Right lung (tissue), 2 donors: ENCODE measurements at regions not wholly inside any gene's neighbourhood (a gene's known extent, or its start where the extent isn't known, plus 50 kb on each side); places are given as distances from the start of the nearest gene placed in this dataset.

Experiments used
- DNase-seq, 2 donors: peaks; one replicate each; pipeline ENCODE4 v3.0.0-alpha.2; 2013

GRCh38 chr22:48345631-48346030 lies 1482.0 kb downstream of the BRD1 start:
- DNase-seq: no peak

DNA sequence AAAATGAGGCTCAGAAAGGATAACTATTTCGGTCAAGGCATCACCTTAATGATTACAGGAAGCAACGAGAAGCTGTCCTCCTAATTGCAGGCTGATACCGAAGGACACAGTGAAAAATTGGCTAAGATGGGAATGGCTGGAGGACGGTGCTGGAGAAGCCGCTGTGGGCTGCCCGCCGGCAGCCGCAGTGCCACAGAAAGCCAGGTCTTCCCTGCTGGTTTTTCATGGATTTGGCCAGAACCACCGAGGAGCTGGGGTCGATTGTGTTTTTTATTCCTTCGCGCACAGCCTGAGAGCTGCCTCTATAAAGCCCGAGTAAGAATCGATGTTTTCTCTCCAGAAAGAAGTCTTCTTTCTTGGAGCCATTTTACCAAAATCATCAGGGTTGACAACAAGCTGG lies 1484.2 kb downstream of the BRD1 start:
- no peak for DNase-seq

- no peak for DNase-seq
Measured at GRCh38 chr22:48342732-48343131, 1484.9 kb downstream of the BRD1 start.

DNA sequence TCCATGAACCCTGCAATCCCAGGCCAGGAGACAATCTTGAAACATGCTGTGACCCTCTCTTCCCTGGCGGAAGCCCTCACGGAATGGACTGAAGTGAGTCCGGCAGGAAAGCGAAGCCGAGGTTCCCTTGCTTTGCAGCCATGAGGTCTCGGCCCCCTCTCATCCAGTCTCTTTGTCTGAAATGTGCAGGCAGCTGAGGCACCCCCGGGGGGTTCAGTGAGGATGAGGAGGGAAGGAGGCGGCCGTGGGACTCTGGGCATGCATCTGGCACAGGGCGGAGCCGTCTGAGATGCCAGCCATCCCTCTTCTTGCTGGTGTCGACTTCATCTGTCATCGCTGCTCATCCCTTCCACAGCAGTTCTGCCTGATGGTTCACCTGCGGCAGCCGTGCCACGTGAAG lies 1485.7 kb downstream of the BRD1 start:
- DNase-seq: no peak

DNA sequence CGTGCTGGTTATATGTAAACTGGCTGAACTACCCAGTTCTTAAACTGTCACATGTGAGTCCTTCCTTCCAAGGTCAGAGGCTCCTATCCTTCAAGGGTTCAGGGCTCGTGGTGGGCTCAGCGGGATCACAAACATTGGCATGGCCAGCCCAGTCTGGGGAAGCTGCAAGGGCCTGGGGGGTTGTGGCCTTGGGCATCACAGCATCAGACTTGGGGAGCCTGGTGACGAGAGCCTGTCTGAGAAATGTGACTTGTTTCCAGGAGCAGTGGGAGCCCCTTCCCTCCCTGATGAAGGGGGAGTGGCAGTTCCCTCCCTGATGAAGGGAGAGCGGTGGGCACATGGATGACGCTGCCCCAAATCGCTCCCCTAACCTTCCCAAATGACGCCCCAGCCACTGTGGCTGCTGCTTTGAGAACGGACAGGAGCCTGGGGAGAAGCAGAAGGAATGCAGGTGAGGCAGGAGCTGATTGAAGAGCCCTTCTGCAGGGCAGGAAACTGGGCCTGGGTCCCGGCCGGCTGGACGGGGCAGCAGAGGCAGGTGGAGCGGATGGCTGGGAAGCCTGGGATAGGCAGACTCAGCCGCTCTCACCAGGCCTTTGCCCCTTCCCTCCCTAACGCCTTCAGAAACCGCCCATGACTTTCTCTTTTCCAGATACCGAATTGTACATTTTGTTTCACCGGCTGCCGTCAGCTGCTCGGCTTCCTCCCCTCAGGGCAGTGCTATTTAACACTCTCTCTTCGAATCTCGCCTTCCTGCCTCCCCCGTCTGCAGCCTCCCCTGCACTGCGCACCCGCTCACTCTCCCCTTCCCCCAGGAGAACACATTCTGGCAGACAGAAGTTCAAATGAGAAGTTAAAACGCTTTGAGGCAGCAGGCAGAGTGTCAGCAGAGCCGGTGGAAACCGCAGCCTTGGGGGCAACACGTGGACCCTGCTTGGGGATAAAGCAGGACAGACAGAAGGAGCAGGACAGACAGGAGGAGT lies 1486.7 kb downstream of the BRD1 start:
- DNase-seq: no peak

GRCh38 chr22:48340191-48340590 lies 1487.5 kb downstream of the BRD1 start:
- DNase-seq: no peak

DNA sequence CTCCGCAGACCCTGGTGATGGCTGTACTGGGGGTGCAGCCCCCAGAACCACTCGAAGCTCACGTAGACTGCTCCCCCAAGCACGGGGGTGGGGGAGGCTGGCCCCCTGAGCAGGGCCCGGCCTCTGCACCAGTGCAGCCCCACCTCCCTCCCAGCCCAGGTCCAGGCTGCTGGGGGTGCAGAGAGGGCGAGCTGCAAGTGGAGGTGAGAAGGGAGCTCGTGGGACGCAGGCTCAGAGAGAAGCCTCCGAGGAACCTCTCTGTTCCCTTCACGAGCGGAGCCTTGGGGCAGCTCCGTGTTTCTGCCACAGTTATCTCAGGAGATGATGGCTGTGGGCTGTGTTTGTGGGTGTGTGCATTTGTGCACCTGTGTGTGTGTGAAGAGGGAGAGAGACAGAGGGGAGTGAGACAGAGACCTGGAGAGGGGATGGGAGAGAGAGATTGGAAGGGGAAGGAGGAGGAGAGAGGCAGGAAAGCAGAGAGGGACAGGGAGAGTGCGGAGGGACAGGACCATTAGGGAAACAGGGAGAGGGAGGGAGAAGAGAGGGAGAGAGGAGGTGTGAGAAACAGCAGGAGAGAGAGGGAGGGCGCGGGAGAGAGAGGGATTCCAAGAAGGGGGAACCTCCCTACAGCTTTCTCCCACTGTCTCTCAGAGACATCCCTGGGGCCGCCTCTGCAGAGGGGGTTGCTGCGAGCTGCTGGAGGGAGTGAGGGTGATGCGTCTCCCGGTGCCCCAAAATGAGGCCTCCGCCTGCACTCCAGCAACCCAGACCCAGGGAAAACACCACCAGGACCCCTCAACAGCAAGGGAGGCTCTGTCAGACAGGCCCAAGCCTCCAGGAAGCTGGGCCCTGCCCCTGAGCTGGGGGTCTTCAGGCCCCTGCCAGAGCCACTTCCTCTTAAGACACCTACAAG lies 1488.6 kb downstream of the BRD1 start:
- DNase-seq: no peak

GRCh38 chr22:48337957-48338792 lies 1489.5 kb downstream of the BRD1 start:
- DNase-seq: no peak

DNA sequence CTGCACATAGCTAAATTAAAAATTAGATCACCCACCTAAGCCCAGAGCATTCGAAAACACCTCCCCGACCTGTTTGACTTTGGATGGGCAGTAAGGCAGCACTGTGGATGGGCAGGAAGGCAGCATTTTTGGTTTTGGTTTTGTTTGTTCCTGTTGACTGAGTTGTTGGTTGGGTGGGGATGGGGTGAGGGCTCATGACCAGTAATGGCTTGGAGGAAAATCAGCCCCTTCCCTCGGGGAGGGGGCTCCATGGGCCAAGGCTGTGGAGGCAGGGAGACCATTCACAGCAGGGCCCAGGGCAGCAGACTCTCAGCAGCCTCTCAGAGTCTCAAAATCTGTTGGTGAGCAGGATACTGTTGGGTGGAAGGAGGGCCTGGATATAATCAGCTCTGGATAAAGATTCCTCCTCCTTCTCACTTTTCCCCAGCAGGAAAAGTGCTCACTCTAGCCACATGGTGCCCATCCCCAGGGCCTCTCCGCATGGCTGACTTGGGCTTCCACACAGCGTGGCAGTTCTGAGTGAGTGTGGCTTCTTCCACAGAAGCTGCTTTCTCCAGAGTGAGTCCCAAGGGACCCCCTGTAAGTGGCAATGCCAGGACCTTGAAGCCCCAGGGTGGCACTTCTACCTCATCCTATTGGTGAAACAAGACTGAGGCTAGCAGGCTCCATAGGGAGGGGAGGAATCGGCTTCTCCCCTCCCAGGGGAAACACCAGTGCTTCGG lies 1491.2 kb downstream of the BRD1 start:
- no peak for DNase-seq

- no peak for DNase-seq
Measured at GRCh38 chr22:48335442-48336139, 1492.1 kb downstream of the BRD1 start.

DNA sequence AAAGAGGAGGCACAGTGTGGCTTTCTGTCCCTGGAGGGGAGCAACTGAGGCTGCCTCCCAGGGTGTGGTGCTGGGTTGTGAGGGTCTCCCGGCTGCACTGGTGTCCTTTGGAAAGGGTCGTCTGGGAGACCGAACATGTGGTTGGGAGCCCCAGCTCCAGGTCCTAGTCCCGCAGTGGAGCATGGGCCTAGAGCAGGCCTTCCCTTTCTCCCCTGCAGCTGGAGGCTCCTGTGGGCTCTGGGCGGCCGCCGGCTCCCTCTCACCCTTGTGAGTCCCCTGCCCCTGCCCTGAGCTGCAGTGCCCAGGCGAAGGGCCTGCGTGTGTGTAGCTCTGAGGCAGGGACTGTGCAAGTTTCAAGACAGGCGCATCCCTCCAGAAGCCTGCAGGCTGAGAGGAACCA lies 1492.7 kb downstream of the BRD1 start:
- DNase-seq: no peak

- no peak for DNase-seq
Measured at GRCh38 chr22:48333816-48334735, 1493.6 kb downstream of the BRD1 start.

DNA sequence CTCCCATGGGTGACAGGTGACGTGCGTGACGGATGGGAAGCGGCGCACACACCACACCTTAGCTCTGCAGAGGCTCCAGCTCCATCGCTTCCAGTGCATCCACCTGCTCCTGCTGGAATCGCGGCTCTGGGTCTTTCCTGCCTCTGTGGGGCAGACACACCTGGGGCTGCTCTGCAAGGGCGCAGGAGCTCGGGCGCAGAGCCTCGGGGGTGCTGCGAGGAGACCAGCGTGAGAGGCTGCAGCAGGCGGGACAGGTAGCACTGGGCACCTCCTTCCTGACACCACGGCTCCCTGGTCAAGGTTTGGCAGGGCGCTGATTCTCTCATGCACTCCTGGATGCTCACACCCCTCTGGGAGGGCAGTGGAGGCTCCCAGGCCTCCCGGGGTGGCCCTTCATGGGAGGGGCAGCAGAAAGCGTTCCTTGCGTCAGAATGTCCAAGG lies 1494.3 kb downstream of the BRD1 start:
- DNase-seq: no peak

GRCh38 chr22:48332438-48333322 lies 1495.0 kb downstream of the BRD1 start:
- no peak for DNase-seq

- no peak for DNase-seq
Measured at GRCh38 chr22:48331691-48332220, 1495.9 kb downstream of the BRD1 start.

DNA sequence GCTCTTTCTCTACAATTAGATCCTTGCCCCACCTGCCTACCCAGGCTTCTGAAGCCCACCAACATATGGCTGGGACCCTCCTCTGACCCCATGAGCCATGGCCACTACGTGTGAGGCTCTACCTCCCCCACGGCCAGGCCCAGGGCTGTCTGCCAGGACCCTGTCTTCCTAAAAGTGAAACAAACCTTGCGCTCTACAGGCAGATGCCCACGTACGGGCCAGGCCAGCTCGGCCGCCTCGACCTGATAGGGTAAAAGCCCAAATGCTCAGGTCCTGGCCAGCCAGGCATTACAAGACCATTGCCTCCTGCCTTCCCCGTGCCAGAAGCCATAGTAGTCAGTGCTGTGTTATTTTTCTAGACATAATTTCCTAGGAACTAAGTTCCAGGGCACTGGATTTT lies 1496.4 kb downstream of the BRD1 start:
- no peak for DNase-seq

DNA sequence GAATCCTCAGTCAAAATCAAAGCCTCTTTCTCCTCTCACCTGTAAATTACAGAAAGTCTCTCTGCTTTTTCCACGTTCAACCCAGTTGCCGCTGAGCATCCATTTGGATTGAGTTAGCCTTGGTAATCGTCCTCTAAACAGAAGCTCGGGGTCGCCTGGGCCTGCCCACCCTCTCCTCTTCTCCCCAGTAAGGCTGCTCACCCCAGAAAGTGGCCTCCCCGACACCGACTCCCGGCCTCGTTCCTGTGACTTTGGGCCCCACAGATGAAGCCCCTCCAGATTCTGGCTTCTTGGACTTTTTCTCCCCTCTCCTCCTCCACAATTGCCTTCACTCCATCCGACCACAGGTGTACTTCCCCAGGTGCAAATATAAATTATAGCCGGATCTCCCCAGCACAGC lies 1500.0 kb downstream of the BRD1 start:
- no peak for DNase-seq

DNA sequence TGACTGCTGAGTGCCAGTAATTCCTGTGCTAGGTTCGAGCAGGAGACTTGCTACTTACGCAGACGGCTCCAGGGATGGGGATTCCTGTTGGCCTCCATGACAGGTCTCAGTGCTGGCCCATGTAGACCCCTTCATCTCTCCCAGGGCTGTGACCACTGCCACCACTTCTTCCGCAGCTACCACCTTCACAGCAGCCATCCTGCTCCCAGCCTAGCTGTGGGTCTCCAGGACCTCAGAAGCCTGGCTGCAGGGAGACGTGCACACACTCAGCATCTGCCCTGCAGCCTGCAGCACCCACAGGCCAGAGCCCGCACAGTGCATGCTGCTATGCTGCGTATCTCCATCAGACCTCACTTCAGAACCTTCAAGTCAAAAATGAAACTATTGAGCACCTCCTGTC lies 1503.9 kb downstream of the BRD1 start:
- DNase-seq: no peak
